Activated T-cell treated with anti-CD3 and anti-CD28 coated beads, Interleukin-2, amount 50 U/mL, for 72 hours (primary cell): ENCODE measurements at regions not wholly inside any gene's neighbourhood (a gene's known extent, or its start where the extent isn't known, plus 50 kb on each side); places are given as distances from the start of the nearest gene placed in this dataset.

ENCODE experiments used
- ATAC-seq, 2 donors: fragments of 150-1000 bp; cut with Tn5 transposase; replicated peaks in 1 of 2; 2 replicates each; pipeline ENCODE4 v1.10.0; 2021; ENCODE audit warnings: moderate library complexity in 2 of 2, mild to moderate bottlenecking in 1 of 2
- DNase-seq, 2 donors: peaks; one replicate each; pipeline ENCODE4 v3.0.0; 2021 to 2022; ENCODE audit warnings: mixed read lengths in 1 of 2
- H3K27ac Mint-ChIP-seq: one replicate; pipeline ENCODE4 v1.8.0; 2022; ENCODE audit warnings: mild to moderate bottlenecking, moderate library complexity, mixed read lengths
- H3K27me3 Mint-ChIP-seq: one replicate; pipeline ENCODE4 v1.8.0; 2022; ENCODE audit warnings: low read depth, mixed read lengths
- H3K36me3 Mint-ChIP-seq, 2 donors: one replicate each; pipeline ENCODE4 v1.8.0; 2022; ENCODE audit warnings: mixed read lengths in 2 of 2, mild to moderate bottlenecking in 1 of 2; ENCODE audit not compliant: insufficient read depth in 2 of 2
- H3K4me1 Mint-ChIP-seq: one replicate; pipeline ENCODE4 v1.8.0; 2022; ENCODE audit warnings: low read depth, mixed read lengths
- H3K4me3 Mint-ChIP-seq, 2 donors: one replicate each; pipeline ENCODE4 v1.8.0; 2022; ENCODE audit warnings: mild to moderate bottlenecking in 2 of 2, mixed read lengths in 2 of 2, moderate library complexity in 2 of 2
- H3K9me3 Mint-ChIP-seq, 2 donors: one replicate each; pipeline ENCODE4 v1.8.0; 2022; ENCODE audit warnings: mixed read lengths in 2 of 2

GRCh38 chr4:22906045-22906444 lies 213.3 kb downstream of the GBA3 start:
- ATAC-seq = no peak
- no peaks in the 10 kb centered on the region for H3K36me3 Mint-ChIP-seq
- H3K27me3 Mint-ChIP-seq = no peaks in the 10 kb centered on the region
- peaks cover 2 to 5% of the 10 kb centered on the region in 2 donors for H3K9me3 Mint-ChIP-seq
- no peak overlapping the region for H3K27ac Mint-ChIP-seq
- DNase-seq = no peak
- no peaks in the 10 kb centered on the region for H3K4me1 Mint-ChIP-seq
- no peak overlapping the region for H3K4me3 Mint-ChIP-seq

- no peak for ATAC-seq
- H3K27ac Mint-ChIP-seq = no peak overlapping the region
- no peaks in the 10 kb centered on the region for H3K36me3 Mint-ChIP-seq
- no peaks in the 10 kb centered on the region for H3K27me3 Mint-ChIP-seq
- no peak overlapping the region for H3K4me3 Mint-ChIP-seq
- DNase-seq = no peak
- peaks cover 0 to 2% of the 10 kb centered on the region in 2 donors for H3K9me3 Mint-ChIP-seq
- H3K4me1 Mint-ChIP-seq = no peaks in the 10 kb centered on the region
These were observed 211.2 kb downstream of the GBA3 start for GRCh38 chr4:22903913-22904312.

- Mint-ChIP-seq H3K4me3 (no peak overlapping the region), H3K27ac (no peak overlapping the region), H3K36me3 (no peaks in the 10 kb centered on the region), H3K27me3 (peaks cover 7% of the 10 kb centered on the region), H3K9me3 (peaks cover 0 to 2% of the 10 kb centered on the region in 2 donors), H3K4me1 (no peaks in the 10 kb centered on the region)
- DNase-seq = no peak
- no peak for ATAC-seq
These were observed 208.9 kb downstream of the GBA3 start for GRCh38 chr4:22901631-22902030.

- Mint-ChIP-seq H3K27me3 (peaks cover 7% of the 10 kb centered on the region), H3K4me1 (no peaks in the 10 kb centered on the region), H3K9me3 (no peaks in the 10 kb centered on the region), H3K4me3 (no peak overlapping the region), H3K27ac (no peak overlapping the region), H3K36me3 (no peaks in the 10 kb centered on the region)
- ATAC-seq (no peak), DNase-seq (no peak)
These were observed 208.1 kb downstream of the GBA3 start for GRCh38 chr4:22900876-22901275.

GRCh38 chr4:22897520-22898108 lies 204.9 kb downstream of the GBA3 start:
- peak; percentile 6 to 9 for DNase-seq
- no peaks in the 10 kb centered on the region for H3K4me1 Mint-ChIP-seq

GRCh38 chr4:22895482-22895881 lies 202.7 kb downstream of the GBA3 start:
- Mint-ChIP-seq H3K27ac (no peak overlapping the region), H3K4me3 (no peak overlapping the region), H3K9me3 (peaks cover 0 to 2% of the 10 kb centered on the region in 2 donors), H3K36me3 (no peaks in the 10 kb centered on the region), H3K4me1 (no peaks in the 10 kb centered on the region), H3K27me3 (peaks cover 7% of the 10 kb centered on the region)
- no peak for ATAC-seq
- no peak for DNase-seq

More at GRCh38 chr4:22897520-22898108, 204.9 kb downstream of the GBA3 start:
- H3K9me3 Mint-ChIP-seq = no peaks in the 10 kb centered on the region
- H3K36me3 Mint-ChIP-seq = no peaks in the 10 kb centered on the region
- H3K27me3 Mint-ChIP-seq = peaks cover 7% of the 10 kb centered on the region
- no peak overlapping the region for H3K4me3 Mint-ChIP-seq
- ATAC-seq = no peak
- H3K27ac Mint-ChIP-seq = no peak overlapping the region

GRCh38 chr4:22884157-22884556 lies 191.4 kb downstream of the GBA3 start:
- H3K27me3 Mint-ChIP-seq = no peaks in the 10 kb centered on the region
- DNase-seq (no peak), ATAC-seq (no peak)
- no peaks in the 10 kb centered on the region for H3K4me1 Mint-ChIP-seq
- peaks cover 0 to 3% of the 10 kb centered on the region in 2 donors for H3K9me3 Mint-ChIP-seq
- H3K4me3 Mint-ChIP-seq = no peak overlapping the region
- no peaks in the 10 kb centered on the region for H3K36me3 Mint-ChIP-seq
- H3K27ac Mint-ChIP-seq = no peak overlapping the region

- no peak overlapping the region for H3K27ac Mint-ChIP-seq
- no peak overlapping the region for H3K4me3 Mint-ChIP-seq
- no peaks in the 10 kb centered on the region for H3K36me3 Mint-ChIP-seq
- H3K4me1 Mint-ChIP-seq = no peaks in the 10 kb centered on the region
- H3K9me3 Mint-ChIP-seq = peaks cover 2 to 5% of the 10 kb centered on the region in 2 donors
- H3K27me3 Mint-ChIP-seq = no peaks in the 10 kb centered on the region
- DNase-seq = no peak
- ATAC-seq = no peak
These were observed 188.7 kb downstream of the GBA3 start for GRCh38 chr4:22881411-22881810.

GRCh38 chr4:22877486-22878052 lies 184.8 kb downstream of the GBA3 start:
- Mint-ChIP-seq H3K27me3 (no peaks in the 10 kb centered on the region), H3K27ac (no peak overlapping the region), H3K4me1 (no peaks in the 10 kb centered on the region)

GRCh38 chr4:22876270-22876669 lies 183.5 kb downstream of the GBA3 start:
- H3K27me3 Mint-ChIP-seq = no peaks in the 10 kb centered on the region
- no peak overlapping the region for H3K4me3 Mint-ChIP-seq
- H3K4me1 Mint-ChIP-seq = no peaks in the 10 kb centered on the region
- no peaks in the 10 kb centered on the region for H3K36me3 Mint-ChIP-seq
- ATAC-seq = no peak
- no peak for DNase-seq
- H3K27ac Mint-ChIP-seq = no peak overlapping the region
- H3K9me3 Mint-ChIP-seq = peaks cover 3 to 5% of the 10 kb centered on the region in 2 donors

More at GRCh38 chr4:22877486-22878052, 184.8 kb downstream of the GBA3 start:
- H3K4me3 Mint-ChIP-seq = no peak overlapping the region
- ATAC-seq = no peak
- DNase-seq = no peak
- H3K36me3 Mint-ChIP-seq = no peaks in the 10 kb centered on the region
- H3K9me3 Mint-ChIP-seq = peaks cover 5% of the 10 kb centered on the region in 2 donors

GRCh38 chr4:22875587-22876257 lies 183.0 kb downstream of the GBA3 start:
- no peaks in the 10 kb centered on the region for H3K4me1 Mint-ChIP-seq
- no peaks in the 10 kb centered on the region for H3K27me3 Mint-ChIP-seq
- ATAC-seq = no peak
- DNase-seq = no peak
- H3K36me3 Mint-ChIP-seq = no peaks in the 10 kb centered on the region
- H3K27ac Mint-ChIP-seq = no peak overlapping the region
- H3K9me3 Mint-ChIP-seq = peaks cover 3 to 5% of the 10 kb centered on the region in 2 donors
- H3K4me3 Mint-ChIP-seq = no peak overlapping the region

GRCh38 chr4:22874334-22874912 lies 181.7 kb downstream of the GBA3 start:
- Mint-ChIP-seq H3K9me3 (peaks cover 3 to 5% of the 10 kb centered on the region in 2 donors), H3K27me3 (no peaks in the 10 kb centered on the region), H3K27ac (no peak overlapping the region), H3K36me3 (no peaks in the 10 kb centered on the region), H3K4me1 (no peaks in the 10 kb centered on the region), H3K4me3 (no peak overlapping the region)
- DNase-seq (no peak), ATAC-seq (no peak)

GRCh38 chr4:22873899-22874298 lies 181.2 kb downstream of the GBA3 start:
- H3K27me3 Mint-ChIP-seq = no peaks in the 10 kb centered on the region
- DNase-seq = no peak
- H3K4me3 Mint-ChIP-seq = no peak overlapping the region
- H3K36me3 Mint-ChIP-seq = peaks cover 0 to 2% of the 10 kb centered on the region in 2 donors
- H3K9me3 Mint-ChIP-seq = peaks cover 5 to 6% of the 10 kb centered on the region in 2 donors
- no peak for ATAC-seq
- H3K4me1 Mint-ChIP-seq = no peaks in the 10 kb centered on the region
- no peak overlapping the region for H3K27ac Mint-ChIP-seq
